ELF-1 (cell line): ENCODE measurements at regions not wholly inside any gene's neighbourhood (a gene's known extent, or its start where the extent isn't known, plus 50 kb on each side); places are given as distances from the start of the nearest gene placed in this dataset.
A peak's percentile ranks its signal among the peaks of the same experiment; 100 is the strongest.
"Not testable (repeated sequence)": the region's sequence is repeated elsewhere in the genome, so short reads cannot be mapped to it uniquely, and the experiment has no call there.

Experiments
- DNase-seq: peaks from one replicate; pipeline ENCODE4 v3.0.0-alpha.2; 2016; ENCODE audit warnings: low read depth, low spot score

DNA sequence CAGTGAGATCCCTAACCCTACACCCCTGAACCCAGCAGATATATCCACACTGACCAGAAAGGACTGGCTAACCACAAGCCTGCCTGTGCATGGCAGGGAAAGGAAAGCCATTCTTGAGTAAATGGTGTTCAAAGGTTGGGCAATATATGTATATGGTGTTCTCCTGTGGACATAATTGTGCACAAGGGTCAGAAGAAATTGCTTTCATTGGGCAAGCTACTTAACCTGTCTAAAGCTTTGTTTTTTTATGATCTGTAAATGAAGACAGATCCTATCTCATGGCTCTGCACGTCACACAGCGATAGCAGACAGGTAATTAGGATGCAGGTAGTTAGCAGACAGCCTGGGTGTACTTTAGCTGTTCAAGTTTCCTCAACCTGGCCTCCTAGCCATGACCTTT is 263.5 kb upstream of the PLGLB2 start:
- not testable (repeated sequence) for DNase-seq

DNA sequence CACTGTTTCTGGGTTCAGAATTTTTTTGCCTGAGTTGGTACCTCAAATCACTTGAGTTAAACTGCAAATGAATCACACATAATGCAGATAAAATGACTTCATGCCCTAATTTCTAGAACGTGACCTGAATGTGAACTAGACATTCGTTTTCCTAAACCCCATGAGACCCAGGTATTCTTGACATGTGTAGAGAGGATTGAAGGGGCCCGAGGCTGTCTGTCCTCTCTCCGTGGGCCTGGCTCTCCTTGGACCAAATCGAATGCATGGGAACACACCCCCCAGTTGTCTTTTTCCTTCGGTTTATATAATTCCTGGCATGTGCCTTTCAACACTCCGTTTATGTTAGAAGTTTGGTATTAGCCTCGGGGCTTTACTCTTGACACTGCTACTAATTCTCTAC is 262.4 kb upstream of the PLGLB2 start:
- not testable (repeated sequence) for DNase-seq

DNA sequence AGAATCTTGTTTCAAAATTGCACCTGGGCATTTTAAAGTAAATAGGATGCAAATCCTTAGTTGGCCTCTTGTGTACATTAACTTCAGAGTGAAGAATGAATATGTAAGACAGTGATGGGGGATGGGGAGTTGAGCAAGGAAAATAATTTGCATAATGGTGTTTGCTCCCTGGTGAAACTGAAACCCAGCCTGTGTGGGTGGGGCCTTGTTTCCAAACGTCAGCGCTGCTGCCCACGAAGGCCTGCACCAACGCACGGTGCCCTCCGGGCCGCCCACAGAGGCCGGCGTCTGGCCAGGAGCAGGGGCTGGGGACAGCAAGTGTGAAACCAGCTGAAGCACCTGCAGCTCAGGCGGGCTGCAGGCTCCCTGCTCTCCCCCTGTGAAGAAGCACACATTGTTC is 262.0 kb upstream of the PLGLB2 start:
- not testable (repeated sequence) for DNase-seq

DNA sequence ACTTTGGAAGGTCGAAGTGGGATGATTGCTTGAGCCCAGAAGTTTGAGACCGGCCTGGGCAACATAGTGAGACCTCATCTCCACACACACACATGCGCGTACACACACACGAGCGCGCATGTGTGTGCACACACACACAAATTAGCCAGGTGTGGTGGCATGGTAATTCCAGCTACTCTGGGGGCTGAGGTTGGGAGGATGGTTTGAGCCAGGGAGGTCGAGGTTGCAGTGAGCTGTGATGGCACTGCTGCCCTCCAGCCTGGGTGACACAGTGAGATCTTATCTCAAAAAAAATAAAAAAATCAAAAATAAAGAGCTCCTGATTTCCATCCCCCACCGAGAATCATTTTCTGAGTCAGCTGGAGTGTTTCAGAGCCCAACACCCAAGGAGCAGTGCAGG is 261.5 kb upstream of the PLGLB2 start:
- DNase-seq: not testable (repeated sequence)

DNA sequence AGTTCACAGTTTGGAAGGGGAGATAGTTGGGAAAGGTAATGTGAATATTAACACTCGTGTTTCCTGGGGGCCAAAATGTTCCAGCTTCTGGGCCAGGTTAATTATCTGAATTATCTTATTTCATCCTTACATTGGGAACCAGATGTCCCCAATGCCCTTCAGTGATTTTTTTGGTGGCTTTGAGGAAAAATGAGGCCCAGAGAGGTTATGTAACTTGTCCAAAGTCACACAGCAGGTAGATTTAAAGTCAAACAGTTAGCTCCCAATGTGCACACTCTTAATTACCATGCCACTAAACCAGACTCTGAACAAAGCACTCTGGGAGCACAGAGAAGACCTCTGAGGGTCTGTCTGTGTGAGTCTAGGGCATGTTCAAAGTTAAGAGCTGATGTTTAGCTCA is 259.9 kb upstream of the PLGLB2 start:
- DNase-seq: not testable (repeated sequence)

DNA sequence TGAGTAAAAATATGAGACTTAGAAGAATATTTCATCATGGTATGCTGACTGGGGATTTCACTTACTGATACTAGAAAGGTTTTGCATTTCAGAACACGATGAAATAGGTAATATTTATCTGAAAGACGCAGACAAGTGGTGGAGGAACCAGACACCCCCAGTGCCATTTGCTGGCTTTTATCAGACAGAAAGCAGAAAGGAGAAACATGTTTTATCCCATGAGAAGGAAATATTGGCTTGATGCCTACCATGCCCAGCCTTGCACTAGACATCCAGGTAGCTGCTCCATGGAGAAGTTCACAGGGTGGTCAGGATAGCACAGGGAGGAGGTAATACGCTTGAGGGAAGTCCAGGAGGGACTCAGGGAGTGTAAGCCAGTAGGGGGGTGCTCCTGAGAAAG is 258.9 kb upstream of the PLGLB2 start:
- not testable (repeated sequence) for DNase-seq

DNA sequence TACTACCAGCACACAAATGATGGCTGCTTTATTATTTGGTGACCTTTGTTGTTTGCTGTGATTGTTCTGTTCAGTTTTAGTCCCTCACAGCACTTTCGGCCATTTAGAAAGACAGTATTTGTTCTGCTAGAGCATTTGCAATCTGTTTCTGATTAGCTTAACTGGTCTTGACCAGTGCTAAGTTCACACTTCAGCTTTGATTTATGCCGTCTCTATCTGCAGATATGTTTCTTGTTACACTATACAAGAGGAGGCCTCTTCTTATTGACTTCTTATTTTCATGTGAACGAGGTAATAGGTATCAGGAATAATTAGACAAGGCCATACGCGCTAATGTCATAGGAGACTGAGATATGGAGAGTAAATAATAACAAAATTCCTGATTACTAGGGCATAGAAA is 253.0 kb upstream of the PLGLB2 start:
- DNase-seq: not testable (repeated sequence)

DNA sequence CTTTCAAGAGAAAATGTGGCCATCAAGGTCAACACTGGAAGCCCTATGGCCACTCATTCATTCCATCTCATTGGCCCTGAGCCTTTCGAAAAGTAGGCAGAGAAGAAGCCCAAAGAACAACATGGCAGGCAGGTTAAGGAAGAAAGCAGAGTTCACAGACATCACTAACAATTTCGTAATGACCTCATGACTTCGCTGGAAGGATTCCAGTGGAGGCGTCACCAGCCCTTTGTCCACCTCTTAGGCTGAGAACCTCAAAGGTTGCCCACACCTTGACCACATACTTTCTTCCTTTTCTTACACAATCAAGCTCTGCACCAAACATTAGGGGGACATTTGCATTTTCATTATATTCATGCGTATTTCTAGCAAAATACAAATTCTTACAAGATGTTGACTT is 252.4 kb upstream of the PLGLB2 start:
- not testable (repeated sequence) for DNase-seq

DNA sequence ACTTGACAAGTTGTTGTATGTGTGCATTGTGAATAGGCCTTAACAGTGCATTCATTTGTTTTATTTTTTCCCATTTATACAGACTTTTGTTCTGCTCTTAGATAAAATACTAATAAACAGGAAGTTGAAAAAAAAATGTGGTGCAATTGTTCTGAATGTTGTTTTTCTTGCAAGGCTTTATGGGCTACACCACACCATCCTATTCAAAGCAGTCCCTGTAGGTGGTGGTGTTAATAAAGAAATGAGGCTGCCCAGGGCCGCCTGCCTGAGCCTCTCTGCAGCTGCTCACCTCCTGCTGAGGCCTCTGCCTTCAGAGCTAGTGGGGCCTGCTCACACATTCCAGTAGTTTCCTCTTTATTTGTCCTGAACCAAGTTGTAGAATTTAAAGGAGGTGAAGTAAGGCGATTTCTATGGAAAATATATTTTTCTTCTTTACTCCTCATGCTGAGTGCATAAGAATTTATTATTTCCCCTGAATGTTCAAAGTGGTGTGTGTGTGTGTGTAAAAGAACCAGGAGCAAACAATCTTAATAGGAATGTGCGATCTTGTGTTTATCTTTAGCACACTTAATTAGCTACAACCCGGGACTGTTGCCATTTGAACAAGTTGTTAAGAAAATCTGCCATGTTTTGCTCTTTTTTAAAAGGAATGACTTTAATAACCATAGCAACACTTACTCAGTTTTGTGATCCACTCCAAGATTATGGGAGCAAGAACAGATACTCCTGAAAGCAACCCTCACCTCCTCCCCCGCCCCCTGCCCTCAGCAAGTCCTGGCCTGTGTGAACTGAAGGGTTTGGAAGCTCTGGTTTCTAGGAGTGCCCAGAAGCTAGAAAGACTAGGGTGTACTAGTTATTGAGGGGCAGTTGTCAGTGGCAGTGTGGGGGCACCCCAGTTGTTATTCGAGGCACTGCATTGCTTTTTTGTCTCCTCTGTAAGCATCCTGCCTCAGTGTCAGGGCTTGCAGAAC is 251.6 kb upstream of the PLGLB2 start:
- DNase-seq: peak; percentile 30

DNA sequence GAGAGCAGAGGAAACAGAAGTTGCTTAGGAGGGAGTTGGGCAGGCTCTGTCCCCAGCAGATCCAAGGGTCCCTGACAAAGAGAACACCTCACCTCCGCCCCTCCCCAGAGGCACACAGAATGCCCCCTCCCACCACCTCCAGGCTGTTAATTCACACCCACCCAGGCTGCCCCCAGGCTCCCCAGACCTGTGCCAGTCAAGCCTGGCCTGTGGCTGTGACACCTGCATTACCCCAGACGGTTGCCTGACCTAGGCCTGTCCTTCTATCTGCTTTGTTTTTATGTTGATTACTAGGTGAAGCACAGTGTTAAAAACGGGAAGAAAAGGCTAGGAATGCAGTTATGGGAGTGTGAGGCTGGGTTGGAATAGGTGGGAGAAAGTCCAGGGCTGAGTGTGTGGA is 250.8 kb upstream of the PLGLB2 start:
- not testable (repeated sequence) for DNase-seq

DNA sequence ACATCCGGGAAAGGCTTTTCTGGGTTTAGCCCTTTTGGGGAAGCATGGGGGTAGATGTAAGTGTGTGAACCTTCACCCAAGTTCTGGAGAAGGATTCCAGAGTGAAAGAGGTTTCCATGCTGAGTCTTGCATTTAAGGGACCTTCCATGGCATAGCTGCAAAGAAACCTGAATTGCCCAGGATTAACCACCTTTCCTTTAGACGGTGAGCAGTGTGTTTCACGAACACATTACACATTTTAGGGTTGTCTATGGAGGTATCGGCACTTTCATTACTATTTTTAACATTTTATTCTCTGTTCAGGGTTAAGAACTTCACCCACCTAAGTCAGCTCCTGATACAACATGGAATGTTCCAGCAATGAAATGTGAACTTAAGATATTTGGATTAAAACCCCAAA is 250.2 kb upstream of the PLGLB2 start:
- not testable (repeated sequence) for DNase-seq

DNA sequence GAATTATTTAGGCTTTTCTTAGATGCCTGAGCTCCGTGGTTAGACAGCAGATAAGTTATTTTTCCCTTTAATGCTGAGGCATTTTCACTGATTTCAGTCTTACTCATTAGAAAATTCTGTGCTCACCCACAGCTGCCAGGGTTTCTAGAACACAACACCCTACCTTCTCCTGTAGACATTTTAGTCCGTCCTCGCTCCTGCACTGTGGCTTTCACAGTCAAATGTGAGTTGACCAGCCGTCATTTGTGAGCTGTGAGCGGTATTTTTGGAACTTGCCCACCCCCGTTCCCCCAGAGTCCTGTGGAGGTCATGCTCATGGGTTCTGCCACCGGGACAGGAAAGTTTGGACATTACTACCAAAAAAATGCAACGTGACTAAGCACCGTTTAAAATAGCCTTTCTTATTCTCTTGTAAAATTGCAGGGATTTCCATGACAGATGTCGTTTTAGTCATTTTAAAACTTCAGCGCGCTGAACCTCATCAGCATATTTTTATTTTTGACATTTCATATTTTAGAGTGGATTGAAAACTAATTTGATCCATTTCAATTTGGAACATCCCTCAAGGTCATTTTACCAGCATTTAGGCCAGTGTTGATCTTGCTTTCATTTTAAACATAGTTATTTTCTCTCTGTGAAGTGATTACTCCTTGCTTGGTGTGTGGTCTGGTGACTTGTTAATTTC is 249.6 kb upstream of the PLGLB2 start:
- DNase-seq: not testable (repeated sequence)

DNA sequence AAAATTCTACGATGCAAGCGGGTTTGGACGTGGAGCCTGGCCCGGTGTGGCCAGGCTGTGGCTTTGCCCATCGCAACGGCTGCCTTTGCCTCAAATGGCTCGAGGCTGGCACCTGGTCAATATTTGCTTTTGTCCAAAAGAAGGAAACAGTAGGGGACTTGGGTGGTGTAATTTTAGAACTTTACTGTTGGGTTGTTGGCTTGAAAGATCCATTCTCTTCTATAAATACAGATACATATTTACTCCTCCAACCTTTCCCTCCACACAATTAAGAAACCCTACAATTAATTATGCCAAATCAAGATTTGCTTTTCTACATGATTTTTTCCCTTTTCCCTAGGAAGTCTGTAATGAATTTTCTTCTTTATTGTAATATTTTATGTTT is 249.0 kb upstream of the PLGLB2 start:
- DNase-seq: not testable (repeated sequence)

DNA sequence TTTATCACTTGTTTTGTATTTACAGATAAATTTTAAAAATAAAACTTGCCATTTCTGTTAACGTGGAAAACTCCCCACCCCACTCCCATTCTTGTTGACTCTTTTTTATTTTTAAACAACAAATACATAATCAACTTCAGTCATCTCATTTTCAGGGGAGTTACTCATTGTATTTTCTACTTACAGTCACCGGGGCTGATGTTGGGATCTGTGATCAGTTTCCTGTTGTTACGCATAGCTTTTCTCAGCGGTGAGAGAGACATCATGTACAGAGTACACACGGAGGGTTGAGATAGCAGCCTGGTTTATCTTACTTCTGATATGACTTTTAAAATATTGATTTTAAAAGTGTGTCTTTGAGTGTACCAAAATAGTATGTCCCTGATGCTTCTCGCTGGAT is 248.0 kb upstream of the PLGLB2 start:
- DNase-seq: not testable (repeated sequence)

DNA sequence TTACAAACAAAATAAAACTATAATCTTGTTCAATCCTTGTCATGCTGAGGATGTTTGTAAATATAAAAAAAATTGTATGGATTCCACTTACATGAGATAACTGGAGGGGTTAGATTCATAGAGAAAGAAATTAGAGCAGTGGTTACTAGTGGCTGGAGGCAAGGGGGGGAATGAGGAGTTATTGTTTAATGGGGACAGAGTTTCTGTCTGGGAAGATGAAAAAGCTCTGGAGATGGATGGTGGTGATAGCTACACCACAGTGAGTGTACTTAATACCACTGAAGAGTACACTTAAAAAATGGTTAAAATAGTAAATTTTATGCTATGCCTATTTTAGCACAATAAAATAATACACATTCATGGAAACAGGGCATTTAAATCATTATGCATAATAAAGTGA is 247.5 kb upstream of the PLGLB2 start:
- not testable (repeated sequence) for DNase-seq

DNA sequence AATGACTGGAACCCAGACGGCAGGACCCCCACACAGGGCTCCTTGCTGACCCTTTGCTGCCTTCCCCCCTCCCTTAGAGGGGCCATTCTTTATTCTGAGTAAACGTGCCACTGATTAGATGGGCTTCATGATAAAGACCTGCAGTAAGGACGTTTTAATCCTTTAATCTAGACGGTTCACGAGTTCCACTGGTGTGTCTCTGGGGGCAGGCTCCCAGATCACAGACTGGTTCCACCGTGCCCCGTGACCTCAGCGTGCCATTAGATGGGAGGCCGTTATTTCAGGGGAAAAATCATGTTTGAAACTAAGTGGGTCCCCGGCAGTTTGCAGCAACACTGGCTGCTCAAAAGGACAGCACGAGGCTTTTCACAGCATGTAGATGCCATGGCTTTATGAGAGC is 246.9 kb upstream of the PLGLB2 start:
- DNase-seq: peak; percentile 10

DNA sequence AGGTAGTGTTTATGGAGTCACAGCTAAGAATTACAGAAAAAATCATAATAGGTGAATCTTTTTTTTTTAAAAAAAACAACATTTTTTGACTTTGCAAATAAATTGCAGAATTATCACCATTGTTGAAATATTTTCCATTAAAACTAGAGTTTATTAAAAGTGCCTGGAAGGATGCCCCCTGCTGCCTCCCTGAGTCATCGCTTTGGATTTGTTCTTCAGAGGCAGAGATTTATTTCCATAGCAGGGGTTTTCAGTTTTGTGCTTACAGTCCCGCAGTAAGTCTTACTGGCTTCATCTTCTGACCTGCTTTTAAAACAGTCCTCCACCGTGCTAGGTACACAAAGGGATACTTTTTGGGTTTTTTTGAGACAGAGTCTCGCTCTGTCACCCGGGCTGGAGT is 244.9 kb upstream of the PLGLB2 start:
- DNase-seq: not testable (repeated sequence)

DNA sequence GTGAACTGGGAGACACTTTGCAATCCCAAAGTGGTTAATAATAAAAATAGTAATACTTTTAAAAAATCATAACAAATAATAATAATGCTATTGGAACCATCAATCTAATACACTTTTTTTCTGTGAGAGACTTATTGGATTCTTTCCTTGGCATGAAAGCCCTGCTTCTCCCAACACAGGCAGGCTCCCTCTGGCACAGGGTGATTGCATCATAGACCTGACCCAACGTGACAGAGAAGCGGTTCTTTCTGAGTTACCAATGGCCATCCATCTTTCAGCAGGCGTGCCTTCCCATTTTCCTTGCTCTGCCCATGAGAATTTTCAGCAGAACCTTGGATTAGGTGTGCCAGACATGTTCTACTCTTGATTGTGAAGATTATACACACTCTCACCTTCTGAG is 242.6 kb upstream of the PLGLB2 start:
- DNase-seq: not testable (repeated sequence)

DNA sequence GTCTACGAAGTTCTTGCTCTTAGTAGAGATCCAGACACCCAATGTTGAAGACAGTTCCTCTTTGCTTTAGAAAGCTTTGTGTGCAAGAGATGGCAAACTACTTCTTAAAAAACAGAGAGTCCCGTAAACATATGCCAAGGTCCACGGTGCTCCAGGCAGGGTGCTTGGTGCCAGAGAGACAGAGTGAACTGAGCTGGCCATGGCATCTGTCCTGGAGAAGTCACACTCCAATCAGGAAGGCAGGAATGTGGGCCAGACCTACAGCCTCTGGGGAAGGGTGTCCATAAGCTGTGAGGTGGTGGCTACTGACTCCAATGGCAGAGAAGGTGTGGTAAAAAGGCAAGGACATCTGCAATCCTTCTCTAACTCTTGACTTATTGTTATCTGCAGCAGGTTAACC is 242.0 kb upstream of the PLGLB2 start:
- not testable (repeated sequence) for DNase-seq

DNA sequence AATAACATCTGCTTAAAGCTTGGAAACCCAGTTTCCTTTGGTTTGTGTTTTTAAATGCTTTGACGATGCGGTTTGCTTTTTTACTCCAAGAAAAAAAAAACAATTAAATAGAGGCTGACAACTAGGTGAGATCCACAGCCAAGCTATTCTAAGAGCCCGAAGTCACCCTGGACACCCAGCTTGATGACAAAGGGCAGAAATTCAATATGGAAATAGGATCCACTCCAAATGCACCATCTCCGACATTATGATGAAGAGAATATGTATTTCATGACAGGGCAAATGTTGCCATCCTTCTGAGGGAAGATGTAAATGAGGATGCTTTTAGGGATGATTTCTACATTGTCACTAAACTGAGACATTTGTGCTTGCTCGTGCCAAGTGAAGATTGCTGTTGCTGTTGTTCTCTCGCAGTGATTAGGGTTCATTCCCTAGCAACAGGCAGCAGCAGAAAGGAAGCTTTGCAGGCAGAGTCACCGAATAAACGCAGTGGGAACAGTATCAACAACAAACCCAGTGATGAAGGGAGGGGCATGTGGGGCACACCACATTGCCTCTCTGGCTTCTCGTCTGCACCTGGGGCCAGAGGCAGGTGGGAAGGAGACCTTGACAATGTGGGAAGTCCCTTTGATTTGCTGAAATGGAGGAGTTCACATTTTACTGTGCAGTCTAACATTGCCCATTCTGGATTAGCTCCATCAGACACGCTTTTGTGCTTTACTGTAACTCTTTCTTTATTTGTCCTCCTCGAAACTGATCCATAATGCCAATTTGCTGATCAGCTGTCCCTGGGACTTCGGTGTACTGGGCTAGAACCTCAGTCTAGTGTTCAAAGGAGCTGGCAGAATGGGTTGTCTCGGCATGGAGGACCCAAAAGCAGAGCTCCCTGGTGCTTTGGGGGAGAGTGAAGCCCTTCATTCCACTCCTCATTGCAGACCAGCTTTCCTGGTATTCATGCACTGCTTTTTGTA is 240.2 kb upstream of the PLGLB2 start:
- not testable (repeated sequence) for DNase-seq

DNA sequence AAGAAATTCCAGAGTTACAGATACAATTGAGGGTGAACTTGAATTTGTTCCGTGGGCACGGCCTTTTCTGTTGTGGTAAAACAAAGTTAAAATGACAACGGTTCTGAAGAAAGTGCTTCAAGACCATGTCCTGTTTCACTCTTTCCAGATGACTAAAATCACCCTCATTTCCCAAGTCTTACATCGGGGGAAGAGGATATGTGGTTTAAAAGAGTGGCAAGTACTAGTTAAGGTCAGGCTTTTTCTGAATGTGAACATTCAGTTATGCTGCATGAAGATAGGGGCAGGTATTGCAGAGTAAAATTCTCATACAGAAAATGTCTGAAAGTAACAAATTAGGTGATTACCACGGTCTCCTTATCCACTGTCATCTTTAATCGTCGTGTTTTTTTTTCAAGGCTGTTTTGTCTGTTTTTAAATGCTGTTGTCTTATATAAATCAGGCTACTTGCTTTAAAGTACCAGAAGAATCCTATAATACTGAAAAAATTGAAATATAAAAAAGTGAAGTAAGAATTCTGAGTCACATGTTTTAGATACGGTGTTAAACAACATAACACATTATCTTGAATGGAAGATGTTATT is 236.6 kb upstream of the PLGLB2 start:
- DNase-seq: not testable (repeated sequence)
